Thyroid gland (tissue), 4 donors: ENCODE measurements at regions not wholly inside any gene's neighbourhood (a gene's known extent, or its start where the extent isn't known, plus 50 kb on each side); places are given as distances from the start of the nearest gene placed in this dataset.

Source experiments
- POLR2A ChIP-seq, 2 donors: fragments of 450-650 bp; IDR thresholded peaks; one replicate each; pipeline ENCODE4 v1.6.1; 2017; ENCODE audit warnings: antibody characterized with exemption in 2 of 2, mild to moderate bottlenecking in 2 of 2, moderate library complexity in 1 of 2
- TF ChIP-seq, protein P1 (sequence below), 6 experiments: fragments of 200-600 bp in 3 of 6; fragments of 450-650 bp in 3 of 6; sonication (generic) in 3 of 6; IDR thresholded peaks; one replicate each; pipeline ENCODE4 v1.5.1; 2016 to 2019; ENCODE audit warnings: antibody characterized with exemption in 6 of 6, mild to moderate bottlenecking in 2 of 6, inconsistent platforms in 1 of 6, moderate library complexity in 1 of 6

DNA sequence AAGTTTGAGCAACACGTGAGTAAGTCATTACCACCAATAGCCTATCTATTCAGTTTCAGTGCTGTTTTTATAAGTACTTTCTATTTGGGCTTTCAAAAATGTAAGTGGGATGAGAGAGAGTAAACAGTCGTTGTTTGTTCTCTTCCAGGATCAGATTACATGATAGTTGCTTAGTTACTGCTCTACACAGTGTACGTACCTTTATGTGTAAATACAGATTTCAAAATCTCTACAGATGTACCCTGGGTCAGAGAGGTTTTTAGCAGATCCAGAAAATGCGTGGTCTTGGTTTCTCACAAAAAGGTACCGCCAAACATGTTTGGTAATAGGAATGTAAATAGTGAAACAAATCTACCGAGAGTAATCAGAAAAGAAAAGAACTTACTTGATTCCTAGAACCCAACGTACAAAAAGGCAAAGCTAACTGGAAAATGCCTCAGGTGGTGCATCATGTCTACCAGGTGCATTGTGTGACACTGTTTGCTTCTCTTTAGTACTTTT lies 421.1 kb downstream of the BCKDHB start:
- TF ChIP-seq, protein P1, sequence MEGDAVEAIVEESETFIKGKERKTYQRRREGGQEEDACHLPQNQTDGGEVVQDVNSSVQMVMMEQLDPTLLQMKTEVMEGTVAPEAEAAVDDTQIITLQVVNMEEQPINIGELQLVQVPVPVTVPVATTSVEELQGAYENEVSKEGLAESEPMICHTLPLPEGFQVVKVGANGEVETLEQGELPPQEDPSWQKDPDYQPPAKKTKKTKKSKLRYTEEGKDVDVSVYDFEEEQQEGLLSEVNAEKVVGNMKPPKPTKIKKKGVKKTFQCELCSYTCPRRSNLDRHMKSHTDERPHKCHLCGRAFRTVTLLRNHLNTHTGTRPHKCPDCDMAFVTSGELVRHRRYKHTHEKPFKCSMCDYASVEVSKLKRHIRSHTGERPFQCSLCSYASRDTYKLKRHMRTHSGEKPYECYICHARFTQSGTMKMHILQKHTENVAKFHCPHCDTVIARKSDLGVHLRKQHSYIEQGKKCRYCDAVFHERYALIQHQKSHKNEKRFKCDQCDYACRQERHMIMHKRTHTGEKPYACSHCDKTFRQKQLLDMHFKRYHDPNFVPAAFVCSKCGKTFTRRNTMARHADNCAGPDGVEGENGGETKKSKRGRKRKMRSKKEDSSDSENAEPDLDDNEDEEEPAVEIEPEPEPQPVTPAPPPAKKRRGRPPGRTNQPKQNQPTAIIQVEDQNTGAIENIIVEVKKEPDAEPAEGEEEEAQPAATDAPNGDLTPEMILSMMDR (IDR thresholded peaks at IDR 0.05), result no peak
- TF ChIP-seq POLR2A (IDR thresholded peaks at IDR 0.05), result no peak
